IMR-90 (cell line): ENCODE measurements at regions not wholly inside any gene's neighbourhood (a gene's known extent, or its start where the extent isn't known, plus 50 kb on each side); places are given as distances from the start of the nearest gene placed in this dataset.

Source experiments
- ATAC-seq: fragments of 200-7000 bp; cut with Tn5 transposase; 2 replicates; pipeline ENCODE4 v1.9.1; 2020; ENCODE audit warnings: low read depth, mild to moderate bottlenecking, moderate library complexity
- BruUV-seq: library from RNA; stranded (reverse); fragments of 400-500 nt; replicated peaks from 2 replicates; lab custom pipeline; 2021; lab: Mats Ljungman, UMichigan
- CTCF ChIA-PET: fragments of 300-600 bp; formaldehyde crosslinking; extraction: SDS; loops from one replicate; lab custom pipeline; 2021; ENCODE audit warnings: antibody characterized with exemption; lab: Yijun Ruan, JAX
- POLR2A ChIA-PET: fragments of 300-600 bp; sonication (Branson Sonifier 250); formaldehyde crosslinking; loops from one replicate; lab custom pipeline; 2022; ENCODE audit warnings: antibody characterized with exemption; ENCODE audit not compliant: unreplicated experiment; lab: Charles Lee
- DNase-seq: peaks from one replicate; pipeline ENCODE4 v3.0.0; 2013
- H2AFZ ChIP-seq: replicated peaks from 2 replicates; pipeline ENCODE3; 2013; ENCODE audit warnings: low read length, mild to moderate bottlenecking; ENCODE audit not compliant: poor library complexity
- H2AK5ac ChIP-seq: 2 replicates; pipeline ENCODE4 v1.6.1; 2013; ENCODE audit warnings: low read depth, low read length, inconsistent platforms
- H2AK9ac ChIP-seq: replicated peaks from 2 replicates; pipeline ENCODE3; 2013; ENCODE audit warnings: mild to moderate bottlenecking, low read depth, low read length, moderate library complexity; ENCODE audit not compliant: poor library complexity
- H2BK120ac ChIP-seq: 2 replicates; pipeline ENCODE4 v1.6.1; 2013; ENCODE audit warnings: low read depth, low read length, inconsistent platforms
- H2BK15ac ChIP-seq: 3 replicates; pipeline ENCODE4 v1.6.1; 2013; ENCODE audit warnings: low read depth, low read length, inconsistent platforms
- H2BK20ac ChIP-seq: 2 replicates; pipeline ENCODE4 v1.6.1; 2013; ENCODE audit warnings: low read depth, mild to moderate bottlenecking, inconsistent platforms, low read length, moderate library complexity
- H2BK5ac ChIP-seq: 2 replicates; pipeline ENCODE4 v1.6.1; 2013; ENCODE audit warnings: mild to moderate bottlenecking, low read depth, low read length, inconsistent platforms; ENCODE audit not compliant: poor library complexity, severe bottlenecking
- H3K14ac ChIP-seq: replicated peaks from 2 replicates; pipeline ENCODE4 v1.6.1; 2013; ENCODE audit warnings: low read depth, low read length, inconsistent platforms
- H3K18ac ChIP-seq: 2 replicates; pipeline ENCODE4 v1.6.1; 2013; ENCODE audit warnings: low read depth, low read length, control low read depth
- H3K23ac ChIP-seq: 2 replicates; pipeline ENCODE4 v1.6.1; 2013; ENCODE audit warnings: low read depth, low read length, inconsistent platforms
- H3K27ac ChIP-seq: 2 replicates; pipeline ENCODE4 v1.5.1; 2013; ENCODE audit warnings: mild to moderate bottlenecking, control low read depth, low read length; ENCODE audit not compliant: insufficient read depth
- H3K27me3 ChIP-seq: 2 replicates; pipeline ENCODE4 v1.6.1; 2013; ENCODE audit warnings: low read length; ENCODE audit not compliant: control insufficient read depth, insufficient read depth
- H3K36me3 ChIP-seq: 2 replicates; pipeline ENCODE4 v1.6.1; 2013; ENCODE audit warnings: low read length, mixed read lengths; ENCODE audit not compliant: control insufficient read depth, insufficient read depth
- H3K4ac ChIP-seq: 2 replicates; pipeline ENCODE4 v1.6.1; 2013; ENCODE audit warnings: low read depth, low read length, inconsistent platforms
- H3K4me1 ChIP-seq: 2 replicates; pipeline ENCODE4 v1.6.1; 2013; ENCODE audit warnings: low read length, mixed read lengths; ENCODE audit not compliant: control insufficient read depth, insufficient read depth
- H3K4me2 ChIP-seq: 2 replicates; pipeline ENCODE4 v1.6.1; 2013; ENCODE audit warnings: low read depth, mild to moderate bottlenecking, control low read depth, low read length, moderate library complexity
- H3K4me3 ChIP-seq: 2 replicates; pipeline ENCODE4 v1.5.1; 2013; ENCODE audit warnings: low read depth, mild to moderate bottlenecking, control low read depth, low read length, moderate library complexity; ENCODE audit not compliant: insufficient read depth
- H3K56ac ChIP-seq: 2 replicates; pipeline ENCODE4 v1.6.1; 2013; ENCODE audit warnings: low read length, inconsistent platforms; ENCODE audit not compliant: insufficient read depth; ENCODE audit errors: extremely low read depth
- H3K79me1 ChIP-seq, 2 experiments: 2 replicates each; pipeline ENCODE4 v1.6.1; 2013; ENCODE audit warnings: low read length in 2 of 2, inconsistent platforms in 1 of 2, low read depth in 1 of 2
- H3K9ac ChIP-seq: 2 replicates; pipeline ENCODE4 v1.6.1; 2013; ENCODE audit warnings: low read depth, low read length, control low read depth
- H3K9me1 ChIP-seq: 2 replicates; pipeline ENCODE4 v1.6.1; 2013; ENCODE audit warnings: low read length, inconsistent platforms; ENCODE audit not compliant: insufficient read depth
- H3K9me3 ChIP-seq: 2 replicates; pipeline ENCODE4 v1.6.1; 2013; ENCODE audit warnings: low read length; ENCODE audit not compliant: control insufficient read depth, insufficient read depth
- H4K20me1 ChIP-seq: 2 replicates; pipeline ENCODE4 v1.6.1; 2013; ENCODE audit warnings: low read length, inconsistent platforms; ENCODE audit not compliant: insufficient read depth
- H4K5ac ChIP-seq: 2 replicates; pipeline ENCODE4 v1.6.1; 2013; ENCODE audit warnings: mild to moderate bottlenecking, low read depth, low read length, control low read depth
- H4K8ac ChIP-seq, 2 experiments: 2 replicates each; pipeline ENCODE4 v1.6.1; 2013; ENCODE audit warnings: low read depth in 2 of 2, low read length in 2 of 2, control low read depth in 1 of 2, inconsistent platforms in 1 of 2
- H4K91ac ChIP-seq: 2 replicates; pipeline ENCODE4 v1.6.1; 2013; ENCODE audit warnings: low read depth, low read length, inconsistent platforms; ENCODE audit not compliant: insufficient read depth
- RCOR1 ChIP-seq: IDR thresholded peaks from 2 replicates; pipeline ENCODE4 v1.6.1; 2012; ENCODE audit warnings: mild to moderate bottlenecking, low read length, improper control_type of control experiment; ENCODE audit not compliant: insufficient replicate concordance
- WGBS, 2 experiments: methylation state at CpG; one replicate each; pipeline versions ENCODE4 v1.1.5 to v1.1.7; 2013; ENCODE audit warnings: missing lambda C conversion rate in 2 of 2; ENCODE audit not compliant: insufficient read length in 1 of 2; ENCODE audit errors: extremely low coverage in 2 of 2; 5-methylcytosine and 5-hydroxymethylcytosine counted together
- dilution Hi-C: fragments of 300-500 bp; cut with HindIII; formaldehyde crosslinking; loops from one replicate; pipeline ENCODE4 v1.14.3; 2018; ENCODE audit warnings: low sequenced_read_pairs; ENCODE audit not compliant: unreplicated experiment
- in situ Hi-C: fragments of 300-500 bp; cut with MboI; formaldehyde crosslinking; loops from 3 replicates; pipeline ENCODE4 v1.14.3; 2019; ENCODE audit warnings: low sequenced_read_pairs, inconsistent platforms, mixed read lengths
- intact Hi-C: fragments of 100-400 bp; cut with micrococcal nuclease; formaldehyde crosslinking; loops from 2 replicates; pipeline ENCODE4 v1.10.0; 2022

GRCh38 chr6:87847135-87847829 is 145.2 kb upstream of the AKIRIN2 start:
- H2BK5ac ChIP-seq, result no peak overlapping the region
- DNase-seq, result no peak
- dilution Hi-C loops (no loop called here), intact Hi-C loops (no loop called here), in situ Hi-C loops (no loop called here)
- H3K27me3 ChIP-seq, result peaks cover 12% of the 10 kb centered on the region; the same call in 1 of the 2 replicates
- no peak overlapping the region for H2BK120ac ChIP-seq
- no peak overlapping the region for H3K4ac ChIP-seq
- no peak overlapping the region for H3K18ac ChIP-seq
- no peak for TF ChIP-seq RCOR1
- no peaks in the 10 kb centered on the region for H4K20me1 ChIP-seq
- no peak overlapping the region for H2BK20ac ChIP-seq
- no peak overlapping the region for H2AK5ac ChIP-seq
- no peak overlapping the region for H4K5ac ChIP-seq
- H3K36me3 ChIP-seq, result no peaks in the 10 kb centered on the region
- no peak overlapping the region for H3K27ac ChIP-seq
- no peak overlapping the region for H4K91ac ChIP-seq
- no peak overlapping the region for H2AK9ac ChIP-seq
- H3K9ac ChIP-seq, result no peak overlapping the region
- H3K79me1 ChIP-seq, result no peaks in the 10 kb centered on the region
- H3K4me3 ChIP-seq, result no peak overlapping the region
- no TSS peak for BruUV-seq
- H3K9me3 ChIP-seq, result no peaks in the 10 kb centered on the region
- H3K4me2 ChIP-seq, result no peak overlapping the region
- no peak overlapping the region for H4K8ac ChIP-seq
- CTCF ChIA-PET, result no interaction called here
- POLR2A ChIA-PET, result no interaction called here
- no peaks in the 10 kb centered on the region for H3K9me1 ChIP-seq
- H3K4me1 ChIP-seq, result no peaks in the 10 kb centered on the region
- no peak for ATAC-seq
- H3K56ac ChIP-seq, result no peak overlapping the region
- H3K14ac ChIP-seq, result no peak overlapping the region
- no peak overlapping the region for H3K23ac ChIP-seq
- H2BK15ac ChIP-seq, result no peak overlapping the region
- H2AFZ ChIP-seq, result no peak overlapping the region
- 40% methylated on average over 1 of the region's 6 CpGs; no CpG with 5 or more reads in 1 of the 2 experiments for WGBS, 2 experiments
